ENCODE measurements at regions not wholly inside any gene's neighbourhood (a gene's known extent, or its start where the extent isn't known, plus 50 kb on each side); places are given as distances from the start of the nearest gene placed in this dataset.
A peak's percentile ranks its signal among the peaks of the same experiment; 100 is the strongest.

DNA sequence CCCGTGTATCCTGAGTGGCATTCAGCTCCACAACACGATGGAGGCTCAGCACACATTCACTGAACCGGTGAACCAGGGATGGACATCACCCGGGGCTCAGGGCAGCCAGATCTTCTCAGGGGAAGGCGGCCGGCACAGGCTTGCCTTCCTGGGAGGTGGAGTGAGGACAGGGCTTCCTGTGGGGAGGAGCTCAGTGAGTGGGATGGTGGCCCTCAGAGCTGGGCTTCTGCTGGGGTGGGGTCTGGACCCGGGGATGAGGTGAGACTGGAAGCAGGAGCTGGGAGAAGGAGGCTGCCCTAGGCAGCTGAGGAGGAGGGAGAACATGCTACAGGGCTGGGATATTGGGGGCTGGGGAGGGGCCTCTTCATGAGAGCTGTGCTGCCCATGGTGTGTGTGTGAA is 58.5 kb upstream of the PRR23E start:
- Histone ChIP-seq H3K4me1 (peaks cover 0 to 37% of the 10 kb centered on the region in 2 donors), H3K27me3 (no peaks in the 10 kb centered on the region), H3K36me3 (no peaks in the 10 kb centered on the region), H3K9me3 (no peaks in the 10 kb centered on the region), H3K4me3 (no peak overlapping the region), H3K27ac (no peak overlapping the region)
- no peak for DNase-seq (ENCODE audit: low spot score)
- TF ChIP-seq, protein P1, sequence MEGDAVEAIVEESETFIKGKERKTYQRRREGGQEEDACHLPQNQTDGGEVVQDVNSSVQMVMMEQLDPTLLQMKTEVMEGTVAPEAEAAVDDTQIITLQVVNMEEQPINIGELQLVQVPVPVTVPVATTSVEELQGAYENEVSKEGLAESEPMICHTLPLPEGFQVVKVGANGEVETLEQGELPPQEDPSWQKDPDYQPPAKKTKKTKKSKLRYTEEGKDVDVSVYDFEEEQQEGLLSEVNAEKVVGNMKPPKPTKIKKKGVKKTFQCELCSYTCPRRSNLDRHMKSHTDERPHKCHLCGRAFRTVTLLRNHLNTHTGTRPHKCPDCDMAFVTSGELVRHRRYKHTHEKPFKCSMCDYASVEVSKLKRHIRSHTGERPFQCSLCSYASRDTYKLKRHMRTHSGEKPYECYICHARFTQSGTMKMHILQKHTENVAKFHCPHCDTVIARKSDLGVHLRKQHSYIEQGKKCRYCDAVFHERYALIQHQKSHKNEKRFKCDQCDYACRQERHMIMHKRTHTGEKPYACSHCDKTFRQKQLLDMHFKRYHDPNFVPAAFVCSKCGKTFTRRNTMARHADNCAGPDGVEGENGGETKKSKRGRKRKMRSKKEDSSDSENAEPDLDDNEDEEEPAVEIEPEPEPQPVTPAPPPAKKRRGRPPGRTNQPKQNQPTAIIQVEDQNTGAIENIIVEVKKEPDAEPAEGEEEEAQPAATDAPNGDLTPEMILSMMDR (IDR thresholded peaks at IDR 0.05), result no peak

DNA sequence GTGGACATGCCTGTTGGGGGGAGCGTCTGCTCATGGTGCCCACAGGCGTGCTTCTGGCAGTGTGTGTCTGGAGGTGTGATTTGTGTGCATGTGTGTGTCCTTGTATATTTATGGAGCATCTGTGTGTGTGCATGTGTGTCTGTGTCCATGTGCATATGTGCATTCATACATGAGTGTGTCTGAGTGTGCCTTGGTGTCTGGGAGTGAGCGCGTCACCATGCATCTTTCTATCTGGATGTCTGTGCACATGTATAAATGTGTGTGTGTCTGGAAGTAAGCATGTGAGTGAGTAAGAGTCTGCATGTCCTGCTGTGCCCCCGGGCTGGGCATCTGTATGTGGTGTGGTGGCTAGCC is 58.1 kb upstream of the PRR23E start:
- peak overlapping the region; percentile 31 for H3K4me3 ChIP-seq
- H3K27ac ChIP-seq, result peak overlapping the region; percentile 62 to 71
- H3K27me3 ChIP-seq, result no peaks in the 10 kb centered on the region

DNA sequence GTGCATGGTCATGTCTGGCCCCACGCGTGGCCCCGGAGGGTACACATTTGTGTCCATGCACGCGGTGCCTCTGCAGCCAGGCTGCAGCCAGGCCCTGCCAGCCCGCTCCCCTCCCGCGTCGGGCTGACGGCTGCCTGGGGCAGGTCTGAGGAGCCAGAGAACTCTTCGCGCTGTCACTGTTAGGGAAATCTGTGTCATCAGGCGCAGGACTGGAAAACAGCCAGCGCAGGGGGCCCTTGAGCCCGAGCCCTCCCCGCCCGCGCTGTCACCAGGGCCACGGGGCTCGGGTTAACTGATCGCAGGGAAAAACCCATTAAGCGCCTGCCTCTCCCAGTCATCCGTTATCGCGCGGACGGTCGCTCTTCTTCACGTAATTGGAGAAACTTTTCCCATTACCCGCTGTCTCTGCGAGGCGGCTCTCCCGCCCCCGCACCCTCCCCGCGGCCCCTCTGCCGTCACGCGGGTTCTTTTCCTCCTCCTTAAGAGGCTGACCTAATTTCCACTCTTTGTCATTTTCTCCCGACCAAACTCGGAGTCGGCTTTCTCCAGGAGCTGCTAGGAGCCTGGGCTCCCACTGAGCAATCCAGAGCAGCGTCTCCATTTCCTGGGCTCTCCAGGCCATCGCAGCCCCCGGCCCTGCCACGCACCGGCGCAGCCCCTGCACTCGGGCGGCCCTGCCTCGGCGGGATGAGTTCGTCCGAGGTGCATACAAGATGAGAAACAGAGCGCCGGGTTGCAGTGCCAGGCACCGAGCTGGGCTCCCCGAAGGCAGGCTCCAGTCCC is 57.5 kb upstream of the PRR23E start:
- H3K27me3 ChIP-seq, result no peaks in the 10 kb centered on the region
- TF ChIP-seq, protein P1 (IDR thresholded peaks at IDR 0.05), result no peak
- DNase-seq (ENCODE audit: low spot score), result no peak

More for the DNA sequence above, 58.1 kb upstream of the PRR23E start:
- Histone ChIP-seq H3K9me3 (no peaks in the 10 kb centered on the region), H3K36me3 (no peaks in the 10 kb centered on the region), H3K4me1 (peaks cover 0 to 37% of the 10 kb centered on the region in 2 donors)
- TF ChIP-seq, protein P1 (IDR thresholded peaks at IDR 0.05), result no peak
- no peak for DNase-seq (ENCODE audit: low spot score)

DNA sequence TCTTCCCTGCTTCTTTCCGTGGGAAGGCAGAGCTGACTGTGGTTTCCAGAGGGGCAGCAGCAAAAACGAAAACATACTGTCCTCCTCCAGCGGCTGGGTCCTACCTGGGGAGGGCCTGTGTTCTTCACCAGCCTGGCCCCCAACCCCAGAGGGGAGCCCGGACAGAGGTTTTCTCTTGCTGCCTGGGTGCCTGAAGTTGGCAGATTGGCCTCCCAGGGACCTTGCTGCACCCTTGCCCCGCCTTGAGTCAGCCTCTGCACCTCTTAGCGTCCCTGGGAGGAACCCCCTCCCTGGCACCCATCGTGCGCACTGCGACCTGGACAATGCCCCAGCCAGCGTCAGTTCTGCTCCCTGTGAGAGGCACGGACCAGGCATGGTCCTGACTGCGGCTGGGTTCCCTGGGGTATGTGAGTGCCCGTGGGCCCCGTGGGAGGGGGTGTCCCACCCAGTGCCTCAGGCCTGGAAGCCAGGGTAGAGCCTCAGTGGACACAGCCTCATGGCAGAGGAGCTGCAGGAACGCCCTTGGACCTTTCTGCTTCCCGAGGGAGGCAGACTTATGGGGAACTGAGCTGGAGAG is 56.8 kb upstream of the PRR23E start:
- no peaks in the 10 kb centered on the region for H3K27me3 ChIP-seq
- no peak for DNase-seq (ENCODE audit: low spot score)
- H3K36me3 ChIP-seq, result no peaks in the 10 kb centered on the region
- no peaks in the 10 kb centered on the region for H3K9me3 ChIP-seq
- H3K4me1 ChIP-seq, result peaks cover 0 to 37% of the 10 kb centered on the region in 2 donors
- peak overlapping the region in 1 of 2 donors; percentile 31 for H3K4me3 ChIP-seq
- H3K27ac ChIP-seq, result peak overlapping the region; percentile 62 to 71
- TF ChIP-seq, protein P1 (IDR thresholded peaks at IDR 0.05), result no peak

More for the DNA sequence above, 57.5 kb upstream of the PRR23E start:
- H3K9me3 ChIP-seq, result no peaks in the 10 kb centered on the region
- H3K4me3 ChIP-seq, result peak overlapping the region; percentile 31
- peaks cover 0 to 37% of the 10 kb centered on the region in 2 donors for H3K4me1 ChIP-seq
- peak overlapping the region; percentile 62 to 71 for H3K27ac ChIP-seq
- H3K36me3 ChIP-seq, result no peaks in the 10 kb centered on the region

DNA sequence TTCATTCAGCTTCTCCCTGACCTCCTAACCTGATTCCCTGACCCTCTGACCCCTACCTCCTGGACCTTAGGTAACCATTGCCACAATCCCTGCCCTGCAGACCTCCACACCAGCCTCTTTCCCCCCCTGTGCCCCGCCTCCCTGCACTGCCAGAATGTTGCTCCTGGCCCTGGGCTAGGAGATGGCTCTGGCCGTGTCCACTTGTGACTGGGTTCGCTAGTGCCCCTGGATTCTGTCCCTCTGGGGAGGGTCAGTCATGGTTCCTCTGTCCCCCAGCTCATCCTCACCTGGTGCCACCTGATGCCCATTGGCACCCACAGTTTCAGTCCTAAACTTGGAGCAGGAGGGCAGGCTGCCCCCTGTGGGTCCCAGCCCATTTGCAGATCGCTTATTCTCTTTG is 56.2 kb upstream of the PRR23E start:
- DNase-seq (ENCODE audit: low spot score), result no peak
- no peak overlapping the region for H3K4me3 ChIP-seq
- no peaks in the 10 kb centered on the region for H3K27me3 ChIP-seq
- H3K9me3 ChIP-seq, result no peaks in the 10 kb centered on the region
- TF ChIP-seq, protein P1 (IDR thresholded peaks at IDR 0.05), result no peak
- H3K36me3 ChIP-seq, result no peaks in the 10 kb centered on the region
- peaks cover 0 to 32% of the 10 kb centered on the region in 2 donors for H3K4me1 ChIP-seq
- H3K27ac ChIP-seq, result peak overlapping the region in 1 of 2 donors; percentile 71

Measured in right atrium auricular region (tissue), 2 donors.